ENCODE measurements at regions not wholly inside any gene's neighbourhood (a gene's known extent, or its start where the extent isn't known, plus 50 kb on each side); places are given as distances from the start of the nearest gene placed in this dataset.

DNA sequence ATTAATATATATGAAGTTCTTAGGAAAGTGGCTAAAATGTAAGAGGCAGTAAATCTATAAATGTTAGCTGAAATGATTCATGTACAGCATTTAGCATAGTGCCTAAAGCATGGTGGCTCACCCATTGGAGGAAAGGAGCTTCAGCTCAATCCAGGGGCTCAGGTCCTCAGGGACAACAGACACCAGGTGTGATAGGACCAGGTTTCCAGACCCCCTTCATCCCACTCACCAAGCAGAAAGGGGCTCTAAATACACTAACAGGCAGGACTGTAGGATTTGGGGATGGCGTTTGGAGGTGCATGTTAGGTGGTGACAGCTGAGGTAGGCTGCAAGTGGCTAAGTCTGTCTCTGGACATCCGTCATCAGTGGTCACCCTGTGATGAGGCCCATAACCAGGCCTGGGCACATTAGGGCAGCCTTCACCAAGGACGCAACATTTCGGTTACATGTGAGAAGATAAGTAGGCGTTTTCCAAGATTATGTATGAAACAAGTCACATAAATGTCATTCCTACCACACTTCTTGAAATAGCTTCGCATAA is 233.1 kb downstream of the C1orf94 start:
- no peak overlapping the region for H3K27ac ChIP-seq (ENCODE audit: low read depth, low read length)
- H3K9me3 ChIP-seq (ENCODE audit: control insufficient read depth, insufficient read depth, low read length): no peaks in the 10 kb centered on the region
- WGBS (ENCODE audit: insufficient coverage): 80% methylated on average over 2 of the region's 6 CpGs
- H3K27me3 ChIP-seq (ENCODE audit: control insufficient read depth, insufficient read depth, low read length): no peaks in the 10 kb centered on the region
- peaks cover 8% of the 10 kb centered on the region for H3K4me1 ChIP-seq (ENCODE audit: control insufficient read depth, insufficient read depth, low read length)
- DNase-seq (ENCODE audit: low read depth in 4 of 6, low spot score in 6 of 6): no peak
- H3K4me3 ChIP-seq (ENCODE audit: low read depth, low read length): no peak overlapping the region
- H3K36me3 ChIP-seq (ENCODE audit: control insufficient read depth, insufficient read depth, low read length): no peaks in the 10 kb centered on the region

DNA sequence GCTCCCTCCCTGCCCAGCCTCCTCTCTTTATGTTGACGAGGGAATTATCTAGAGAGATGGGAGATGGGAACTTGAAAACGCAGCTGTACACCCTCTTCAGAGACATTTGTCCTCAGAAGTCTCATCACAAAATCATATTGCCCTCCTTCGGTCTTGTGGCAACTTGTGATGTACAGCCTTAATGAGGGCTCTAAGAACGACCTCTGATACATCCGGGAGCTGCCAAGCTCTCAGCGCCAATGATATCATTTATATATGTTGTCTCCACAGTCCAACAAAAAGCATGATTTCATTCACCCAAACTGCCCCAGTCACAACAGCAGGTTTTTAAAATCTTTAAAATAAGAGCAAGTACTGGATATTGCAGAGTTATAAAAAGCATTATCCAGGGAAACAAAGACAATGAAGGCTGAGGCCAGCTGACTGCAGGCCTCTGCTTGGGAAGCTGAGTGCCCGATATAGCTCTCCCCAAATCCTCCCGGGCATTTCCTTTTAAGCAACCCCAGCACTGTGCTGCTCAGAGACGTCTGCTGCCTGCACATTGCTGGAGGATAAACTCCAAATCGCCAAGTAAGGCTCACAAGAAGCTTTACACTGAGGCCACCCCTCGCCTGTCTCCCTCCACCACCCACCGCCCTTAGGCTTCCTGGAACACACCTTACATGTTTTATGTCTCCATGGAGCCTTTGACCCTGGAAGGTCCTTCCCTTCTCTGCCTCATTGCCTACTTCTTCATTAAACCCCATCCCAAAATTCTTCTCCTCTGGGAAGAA is 236.1 kb downstream of the C1orf94 start:
- H3K4me3 ChIP-seq (ENCODE audit: low read depth, low read length): no peak overlapping the region
- peak in 1 of 6 donors; percentile 45 for DNase-seq (ENCODE audit: low read depth in 4 of 6, low spot score in 6 of 6)

DNA sequence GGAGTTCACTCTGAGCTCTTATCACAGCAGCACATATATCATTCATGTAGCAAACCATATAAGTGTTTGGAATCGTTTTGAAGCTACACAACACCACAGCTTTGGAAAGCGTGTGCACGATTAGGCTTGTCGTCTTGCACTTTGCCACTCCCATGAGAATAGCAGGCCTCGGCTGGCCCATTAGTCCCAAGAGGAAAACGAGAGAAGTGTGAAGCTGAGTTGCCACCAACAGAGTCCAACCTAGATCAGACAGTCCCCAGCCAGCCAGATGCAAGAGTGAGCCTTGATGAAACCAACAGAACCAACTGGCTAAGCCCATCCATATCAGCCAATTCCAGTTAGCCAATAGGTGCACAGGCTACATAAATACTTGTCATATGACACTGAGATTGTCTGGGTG is 238.4 kb downstream of the C1orf94 start:
- no peaks in the 10 kb centered on the region for H3K27me3 ChIP-seq (ENCODE audit: control insufficient read depth, insufficient read depth, low read length)
- H3K27ac ChIP-seq (ENCODE audit: low read depth, low read length): no peak overlapping the region
- DNase-seq (ENCODE audit: low read depth in 4 of 6, low spot score in 6 of 6): no peak
- no peak overlapping the region for H3K4me3 ChIP-seq (ENCODE audit: low read depth, low read length)
- WGBS (ENCODE audit: insufficient coverage): 86% methylated on average over 6 of the region's 6 CpGs
- no peaks in the 10 kb centered on the region for H3K9me3 ChIP-seq (ENCODE audit: control insufficient read depth, insufficient read depth, low read length)
- H3K4me1 ChIP-seq (ENCODE audit: control insufficient read depth, insufficient read depth, low read length): peaks cover 10% of the 10 kb centered on the region
- H3K36me3 ChIP-seq (ENCODE audit: control insufficient read depth, insufficient read depth, low read length): no peaks in the 10 kb centered on the region

More for the DNA sequence above, 236.1 kb downstream of the C1orf94 start:
- Histone ChIP-seq H3K9me3 (ENCODE audit: control insufficient read depth, insufficient read depth, low read length) (no peaks in the 10 kb centered on the region), H3K4me1 (ENCODE audit: control insufficient read depth, insufficient read depth, low read length) (peaks cover 4% of the 10 kb centered on the region), H3K36me3 (ENCODE audit: control insufficient read depth, insufficient read depth, low read length) (no peaks in the 10 kb centered on the region), H3K27ac (ENCODE audit: low read depth, low read length) (no peak overlapping the region), H3K27me3 (ENCODE audit: control insufficient read depth, insufficient read depth, low read length) (no peaks in the 10 kb centered on the region)
- 67% methylated on average over 9 of the region's 12 CpGs for WGBS (ENCODE audit: insufficient coverage)

DNA sequence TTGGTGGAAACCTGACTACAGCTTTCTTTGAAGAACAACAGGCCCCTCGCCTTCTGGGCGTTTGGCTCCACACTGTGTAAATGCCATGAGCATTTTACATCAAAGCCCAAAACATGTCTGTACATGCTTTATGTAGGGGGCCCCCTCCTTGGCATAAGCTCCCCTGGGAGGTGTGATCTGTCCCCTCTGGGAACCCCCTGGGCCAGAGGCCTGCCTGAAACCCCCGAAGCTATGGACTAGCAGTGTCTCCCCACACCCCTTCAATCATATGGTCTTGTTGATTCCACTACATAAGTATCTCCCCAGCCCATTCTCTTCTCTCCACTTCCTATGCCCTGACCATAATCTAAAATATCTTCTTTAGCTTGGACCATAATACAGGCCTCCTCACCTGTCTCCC is 241.5 kb downstream of the C1orf94 start:
- no peak for DNase-seq (ENCODE audit: low read depth in 4 of 6, low spot score in 6 of 6)
- Histone ChIP-seq H3K9me3 (ENCODE audit: control insufficient read depth, insufficient read depth, low read length) (no peaks in the 10 kb centered on the region), H3K4me3 (ENCODE audit: low read depth, low read length) (no peak overlapping the region), H3K4me1 (ENCODE audit: control insufficient read depth, insufficient read depth, low read length) (peaks cover 6% of the 10 kb centered on the region), H3K27ac (ENCODE audit: low read depth, low read length) (no peak overlapping the region), H3K27me3 (ENCODE audit: control insufficient read depth, insufficient read depth, low read length) (no peaks in the 10 kb centered on the region), H3K36me3 (ENCODE audit: control insufficient read depth, insufficient read depth, low read length) (no peaks in the 10 kb centered on the region)
- 90% methylated on average over 3 of the region's 3 CpGs for WGBS (ENCODE audit: insufficient coverage)

DNA sequence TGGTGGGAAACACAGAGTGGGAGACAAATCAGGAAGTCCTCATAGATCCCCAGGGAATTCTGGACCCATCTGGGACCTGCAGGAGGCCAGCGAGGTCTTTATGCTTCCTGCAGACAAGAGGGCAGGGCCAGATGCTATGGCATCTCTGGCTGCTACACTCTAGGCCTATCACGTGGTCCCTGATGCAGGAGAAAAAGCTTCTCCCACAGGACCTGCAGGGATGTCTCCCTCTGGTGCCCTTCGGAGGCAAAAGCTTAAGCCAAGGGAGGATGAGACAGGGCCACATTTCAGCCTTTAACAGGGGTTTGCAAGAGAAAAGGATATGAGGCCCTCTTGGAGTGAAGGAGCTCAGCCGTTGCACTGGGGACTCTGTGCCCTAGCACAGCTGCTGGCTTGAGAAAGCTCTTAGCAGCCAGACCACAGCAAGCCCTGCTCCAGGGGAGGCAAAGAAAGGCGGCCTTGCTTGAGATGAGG is 243.0 kb downstream of the C1orf94 start:
- Histone ChIP-seq H3K9me3 (ENCODE audit: control insufficient read depth, insufficient read depth, low read length) (no peaks in the 10 kb centered on the region), H3K27me3 (ENCODE audit: control insufficient read depth, insufficient read depth, low read length) (no peaks in the 10 kb centered on the region), H3K4me1 (ENCODE audit: control insufficient read depth, insufficient read depth, low read length) (peaks cover 6% of the 10 kb centered on the region), H3K4me3 (ENCODE audit: low read depth, low read length) (no peak overlapping the region), H3K27ac (ENCODE audit: low read depth, low read length) (no peak overlapping the region), H3K36me3 (ENCODE audit: control insufficient read depth, insufficient read depth, low read length) (no peaks in the 10 kb centered on the region)
- peak in 2 of 6 donors; percentile 39 to 79 for DNase-seq (ENCODE audit: low read depth in 4 of 6, low spot score in 6 of 6)
- 40% methylated on average over 5 of the region's 5 CpGs for WGBS (ENCODE audit: insufficient coverage)

DNA sequence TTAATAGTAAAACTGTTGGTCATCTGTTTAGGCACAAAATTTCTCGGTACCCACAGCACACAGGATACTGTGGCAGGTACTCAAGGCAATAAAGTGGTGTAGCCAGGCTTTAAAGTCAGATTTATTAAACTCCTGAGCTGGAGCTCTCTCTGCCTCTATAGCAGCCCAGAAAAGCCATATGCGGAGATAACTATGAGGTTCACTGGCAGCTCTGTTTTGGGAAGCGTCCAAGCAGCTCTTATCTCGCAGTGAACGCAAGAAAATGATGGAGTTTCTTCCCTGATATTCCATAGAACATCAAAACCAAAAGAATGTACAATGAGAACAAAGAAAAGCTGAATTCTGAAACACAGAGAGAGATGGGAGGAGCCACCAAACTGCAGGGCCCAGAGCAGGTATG is 248.3 kb downstream of the C1orf94 start:
- 100% methylated on average over 2 of the region's 5 CpGs for WGBS (ENCODE audit: insufficient coverage)
- no peak overlapping the region for H3K27ac ChIP-seq (ENCODE audit: low read depth, low read length)
- H3K4me1 ChIP-seq (ENCODE audit: control insufficient read depth, insufficient read depth, low read length): no peaks in the 10 kb centered on the region
- H3K36me3 ChIP-seq (ENCODE audit: control insufficient read depth, insufficient read depth, low read length): no peaks in the 10 kb centered on the region
- H3K4me3 ChIP-seq (ENCODE audit: low read depth, low read length): no peak overlapping the region
- DNase-seq (ENCODE audit: low read depth in 4 of 6, low spot score in 6 of 6): peak in 1 of 6 donors; percentile 59
- no peaks in the 10 kb centered on the region for H3K9me3 ChIP-seq (ENCODE audit: control insufficient read depth, insufficient read depth, low read length)
- H3K27me3 ChIP-seq (ENCODE audit: control insufficient read depth, insufficient read depth, low read length): no peaks in the 10 kb centered on the region

DNA sequence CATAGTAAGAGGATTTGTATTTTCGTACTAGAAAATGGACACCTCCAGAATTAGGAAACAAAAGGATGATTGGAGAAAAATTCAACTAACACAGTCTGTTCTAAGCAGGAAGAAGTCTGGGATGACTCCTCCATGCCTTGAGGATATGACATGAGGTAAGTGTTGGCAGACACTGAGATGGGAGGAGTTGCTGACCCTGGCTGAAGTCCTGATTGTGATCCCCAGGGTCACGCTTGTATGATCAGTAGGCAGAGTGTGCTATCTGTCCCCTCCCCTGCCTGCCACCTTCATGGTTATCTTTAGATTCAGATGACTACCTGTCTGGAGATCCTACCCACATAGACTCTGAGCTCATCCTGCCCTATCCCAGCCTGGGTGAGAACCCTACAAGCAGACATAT is 249.1 kb downstream of the C1orf94 start:
- Histone ChIP-seq H3K27me3 (ENCODE audit: control insufficient read depth, insufficient read depth, low read length) (no peaks in the 10 kb centered on the region), H3K9me3 (ENCODE audit: control insufficient read depth, insufficient read depth, low read length) (no peaks in the 10 kb centered on the region), H3K4me3 (ENCODE audit: low read depth, low read length) (no peak overlapping the region), H3K36me3 (ENCODE audit: control insufficient read depth, insufficient read depth, low read length) (no peaks in the 10 kb centered on the region), H3K27ac (ENCODE audit: low read depth, low read length) (no peak overlapping the region), H3K4me1 (ENCODE audit: control insufficient read depth, insufficient read depth, low read length) (no peaks in the 10 kb centered on the region)
- WGBS (ENCODE audit: insufficient coverage): 40% methylated on average over 2 of the region's 2 CpGs
- no peak for DNase-seq (ENCODE audit: low read depth in 4 of 6, low spot score in 6 of 6)

DNA sequence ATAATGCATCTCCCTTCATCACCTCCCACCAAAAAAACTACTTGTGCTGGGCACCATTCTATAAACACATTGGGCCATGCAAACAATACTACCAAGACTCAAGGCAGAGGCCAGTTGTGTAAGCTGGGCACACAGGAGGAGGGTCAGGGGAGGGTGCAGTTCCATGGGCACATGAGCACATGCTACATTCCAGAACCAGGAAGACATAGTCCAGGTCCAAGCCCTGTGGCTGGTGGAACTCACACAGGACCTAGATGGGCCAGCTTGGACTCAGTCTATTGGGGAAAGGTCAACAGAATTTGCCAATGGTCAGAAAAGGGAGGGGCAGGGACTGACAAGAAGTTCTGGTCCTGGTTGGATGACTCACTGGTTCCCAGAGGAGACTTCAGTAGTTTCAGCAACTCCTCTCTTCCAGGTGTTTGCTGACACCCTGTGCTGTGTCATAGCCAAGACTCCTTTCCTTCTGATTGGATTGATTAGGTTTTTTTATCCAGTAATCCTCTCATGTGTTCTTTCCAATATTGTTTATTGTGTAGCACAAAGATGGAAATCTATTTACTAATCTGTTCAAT is 249.7 kb downstream of the C1orf94 start:
- Histone ChIP-seq H3K27me3 (ENCODE audit: control insufficient read depth, insufficient read depth, low read length) (no peaks in the 10 kb centered on the region), H3K36me3 (ENCODE audit: control insufficient read depth, insufficient read depth, low read length) (no peaks in the 10 kb centered on the region), H3K4me1 (ENCODE audit: control insufficient read depth, insufficient read depth, low read length) (no peaks in the 10 kb centered on the region), H3K9me3 (ENCODE audit: control insufficient read depth, insufficient read depth, low read length) (no peaks in the 10 kb centered on the region), H3K4me3 (ENCODE audit: low read depth, low read length) (no peak overlapping the region), H3K27ac (ENCODE audit: low read depth, low read length) (no peak overlapping the region)
- no peak for DNase-seq (ENCODE audit: low read depth in 4 of 6, low spot score in 6 of 6)

DNA sequence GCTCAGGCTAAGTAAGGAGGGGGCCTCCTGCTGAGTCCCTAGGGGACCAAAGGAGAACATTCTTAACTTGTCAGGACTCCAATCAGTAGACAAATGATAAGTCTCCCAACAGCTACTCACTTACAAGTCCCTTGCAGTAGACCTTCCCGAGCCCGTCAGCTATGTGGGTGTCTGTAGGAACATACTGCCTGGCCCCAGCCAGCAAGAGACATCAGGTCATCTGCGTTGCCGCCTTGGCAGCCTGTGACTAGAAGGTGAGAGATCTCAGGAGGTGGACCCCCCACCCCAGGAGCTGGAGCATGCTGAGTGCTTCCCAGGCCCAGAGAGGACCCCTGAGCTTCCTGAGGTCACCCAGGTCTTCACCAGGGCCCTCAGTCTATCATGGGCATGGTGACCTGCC is 250.5 kb downstream of the C1orf94 start:
- Histone ChIP-seq H3K27me3 (ENCODE audit: control insufficient read depth, insufficient read depth, low read length) (no peaks in the 10 kb centered on the region), H3K9me3 (ENCODE audit: control insufficient read depth, insufficient read depth, low read length) (no peaks in the 10 kb centered on the region), H3K27ac (ENCODE audit: low read depth, low read length) (no peak overlapping the region), H3K36me3 (ENCODE audit: control insufficient read depth, insufficient read depth, low read length) (no peaks in the 10 kb centered on the region), H3K4me3 (ENCODE audit: low read depth, low read length) (no peak overlapping the region), H3K4me1 (ENCODE audit: control insufficient read depth, insufficient read depth, low read length) (no peaks in the 10 kb centered on the region)
- WGBS (ENCODE audit: insufficient coverage): 84% methylated on average over 3 of the region's 4 CpGs
- DNase-seq (ENCODE audit: low read depth in 4 of 6, low spot score in 6 of 6): no peak

DNA sequence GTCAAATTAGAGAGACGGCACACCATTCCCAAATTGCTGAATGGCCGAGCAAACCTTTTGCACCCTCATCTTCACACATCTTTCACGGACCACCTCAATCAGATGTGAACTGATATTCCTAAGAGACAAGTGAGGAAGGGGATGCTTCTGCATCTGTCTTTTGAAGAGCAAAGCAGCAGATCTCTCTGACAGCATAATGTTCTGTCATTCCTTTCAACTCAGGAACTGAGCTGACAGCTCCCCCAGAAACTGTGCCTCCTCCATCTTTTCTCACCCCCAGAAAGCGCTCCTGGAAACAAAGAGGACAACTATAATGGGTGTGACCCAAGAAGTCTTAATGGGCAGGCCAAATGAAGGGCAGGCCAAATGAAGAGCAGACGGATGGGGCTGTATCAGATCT is 256.4 kb downstream of the C1orf94 start:
- Histone ChIP-seq H3K27ac (ENCODE audit: low read depth, low read length) (no peak overlapping the region), H3K4me3 (ENCODE audit: low read depth, low read length) (no peak overlapping the region), H3K27me3 (ENCODE audit: control insufficient read depth, insufficient read depth, low read length) (no peaks in the 10 kb centered on the region), H3K36me3 (ENCODE audit: control insufficient read depth, insufficient read depth, low read length) (no peaks in the 10 kb centered on the region), H3K9me3 (ENCODE audit: control insufficient read depth, insufficient read depth, low read length) (no peaks in the 10 kb centered on the region), H3K4me1 (ENCODE audit: control insufficient read depth, insufficient read depth, low read length) (no peaks in the 10 kb centered on the region)
- WGBS (ENCODE audit: insufficient coverage): 80% methylated on average over 1 of the region's 5 CpGs
- DNase-seq (ENCODE audit: low read depth in 4 of 6, low spot score in 6 of 6): no peak
